Mesothelial cell of epicardium (in vitro differentiated cells): ENCODE measurements at regions not wholly inside any gene's neighbourhood (a gene's known extent, or its start where the extent isn't known, plus 50 kb on each side); places are given as distances from the start of the nearest gene placed in this dataset.
"Not testable (repeated sequence)": the region's sequence is repeated elsewhere in the genome, so short reads cannot be mapped to it uniquely, and the experiment has no call there.

ENCODE experiments used
- DNase-seq, 2 experiments: peaks; one replicate each; pipeline ENCODE4 v3.0.0; 2021; ENCODE audit warnings: low spot score in 2 of 2; ENCODE audit not compliant: unreplicated experiment in 2 of 2
- H3K27ac Mint-ChIP-seq: 2 replicates; pipeline ENCODE4 v1.8.0; 2021; ENCODE audit warnings: mixed read lengths
- H3K27me3 Mint-ChIP-seq: 2 replicates; pipeline ENCODE4 v1.8.0; 2021; ENCODE audit warnings: low read depth, mixed read lengths
- H3K36me3 Mint-ChIP-seq: 2 replicates; pipeline ENCODE4 v1.8.0; 2021; ENCODE audit warnings: mixed read lengths
- H3K4me1 Mint-ChIP-seq: 2 replicates; pipeline ENCODE4 v1.8.0; 2021; ENCODE audit warnings: mixed read lengths
- H3K4me3 Mint-ChIP-seq: 2 replicates; pipeline ENCODE4 v1.8.0; 2021; ENCODE audit warnings: mild to moderate bottlenecking, moderate library complexity, mixed read lengths
- H3K9me3 Mint-ChIP-seq: 2 replicates; pipeline ENCODE4 v1.8.0; 2021; ENCODE audit warnings: mixed read lengths
- CTCF ChIP-seq: fragments of 200-600 bp; sonication (generic); IDR thresholded peaks from one replicate; pipeline ENCODE4 v1.5.0; 2021; ENCODE audit warnings: antibody characterized with exemption; ENCODE audit not compliant: unreplicated experiment

- H3K27ac Mint-ChIP-seq, result no peak overlapping the region
- peaks cover 17% of the 10 kb centered on the region for H3K9me3 Mint-ChIP-seq
- no peaks in the 10 kb centered on the region for H3K4me1 Mint-ChIP-seq
- H3K27me3 Mint-ChIP-seq, result no peaks in the 10 kb centered on the region
- no peak overlapping the region for H3K4me3 Mint-ChIP-seq
- DNase-seq, result no peak
- TF ChIP-seq CTCF, result no peak
- no peaks in the 10 kb centered on the region for H3K36me3 Mint-ChIP-seq
These were observed 1269.9 kb downstream of the FOXD4L5 start for GRCh38 chr9:64015136-64015535.

- not testable (repeated sequence) for H3K4me3 Mint-ChIP-seq, H3K4me1 Mint-ChIP-seq, H3K27ac Mint-ChIP-seq, H3K36me3 Mint-ChIP-seq, H3K27me3 Mint-ChIP-seq, DNase-seq
- H3K9me3 Mint-ChIP-seq, result peaks cover 11% of the 10 kb centered on the region
These were observed 1270.5 kb downstream of the FOXD4L5 start for GRCh38 chr9:64014386-64015091.

GRCh38 chr9:64013122-64013521 is 1271.9 kb downstream of the FOXD4L5 start:
- H3K27me3 Mint-ChIP-seq, H3K36me3 Mint-ChIP-seq, H3K9me3 Mint-ChIP-seq, H3K27ac Mint-ChIP-seq, DNase-seq, H3K4me3 Mint-ChIP-seq, H3K4me1 Mint-ChIP-seq: not testable (repeated sequence)

GRCh38 chr9:64012014-64012413 is 1273.0 kb downstream of the FOXD4L5 start:
- H3K4me1 Mint-ChIP-seq, H3K9me3 Mint-ChIP-seq, H3K4me3 Mint-ChIP-seq, H3K27me3 Mint-ChIP-seq, H3K27ac Mint-ChIP-seq, DNase-seq, H3K36me3 Mint-ChIP-seq: not testable (repeated sequence)

- H3K27me3 Mint-ChIP-seq, DNase-seq, H3K4me1 Mint-ChIP-seq, H3K36me3 Mint-ChIP-seq, H3K9me3 Mint-ChIP-seq, H3K27ac Mint-ChIP-seq, H3K4me3 Mint-ChIP-seq: not testable (repeated sequence)
These were observed 1305.3 kb downstream of the FOXD4L5 start for GRCh38 chr9:63979741-63980140.
